ENCODE measurements at regions not wholly inside any gene's neighbourhood (a gene's known extent, or its start where the extent isn't known, plus 50 kb on each side); places are given as distances from the start of the nearest gene placed in this dataset.

DNA sequence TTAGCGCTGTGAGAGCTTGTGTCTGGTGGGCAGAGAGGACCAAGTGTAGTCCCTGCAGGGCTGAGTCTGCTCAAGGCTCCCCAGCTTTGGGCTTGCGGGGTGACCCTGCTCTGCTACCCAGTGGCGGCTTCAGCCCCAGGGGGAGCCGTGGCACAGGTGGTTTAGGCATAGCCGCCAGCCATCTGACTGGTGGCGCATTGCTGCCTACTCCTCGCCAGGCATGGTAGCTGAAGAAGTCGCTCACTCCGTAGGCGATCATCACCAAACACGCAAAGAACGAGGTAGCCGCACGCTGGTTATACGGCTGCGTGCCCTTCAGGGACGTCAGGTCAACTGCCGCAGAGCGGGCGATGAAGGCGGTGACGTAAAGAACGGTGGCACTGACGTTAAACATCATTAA, 180.7 kb upstream of the DIPK2B start:
- TF ChIP-seq, protein P1, sequence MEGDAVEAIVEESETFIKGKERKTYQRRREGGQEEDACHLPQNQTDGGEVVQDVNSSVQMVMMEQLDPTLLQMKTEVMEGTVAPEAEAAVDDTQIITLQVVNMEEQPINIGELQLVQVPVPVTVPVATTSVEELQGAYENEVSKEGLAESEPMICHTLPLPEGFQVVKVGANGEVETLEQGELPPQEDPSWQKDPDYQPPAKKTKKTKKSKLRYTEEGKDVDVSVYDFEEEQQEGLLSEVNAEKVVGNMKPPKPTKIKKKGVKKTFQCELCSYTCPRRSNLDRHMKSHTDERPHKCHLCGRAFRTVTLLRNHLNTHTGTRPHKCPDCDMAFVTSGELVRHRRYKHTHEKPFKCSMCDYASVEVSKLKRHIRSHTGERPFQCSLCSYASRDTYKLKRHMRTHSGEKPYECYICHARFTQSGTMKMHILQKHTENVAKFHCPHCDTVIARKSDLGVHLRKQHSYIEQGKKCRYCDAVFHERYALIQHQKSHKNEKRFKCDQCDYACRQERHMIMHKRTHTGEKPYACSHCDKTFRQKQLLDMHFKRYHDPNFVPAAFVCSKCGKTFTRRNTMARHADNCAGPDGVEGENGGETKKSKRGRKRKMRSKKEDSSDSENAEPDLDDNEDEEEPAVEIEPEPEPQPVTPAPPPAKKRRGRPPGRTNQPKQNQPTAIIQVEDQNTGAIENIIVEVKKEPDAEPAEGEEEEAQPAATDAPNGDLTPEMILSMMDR (IDR thresholded peaks at IDR 0.05): no peak
- no peak for TF ChIP-seq POLR2AphosphoS5 (IDR thresholded peaks at IDR 0.05; ENCODE audit: insufficient read depth in 1 of 2, low read depth in 1 of 2)
- TF ChIP-seq POLR2A (IDR thresholded peaks at IDR 0.05): no peak
